Kidney (tissue), 13 donors: ENCODE measurements at regions not wholly inside any gene's neighbourhood (a gene's known extent, or its start where the extent isn't known, plus 50 kb on each side); places are given as distances from the start of the nearest gene placed in this dataset.

ENCODE experiments used
- DNase-seq, 5 donors: peaks; one replicate each; pipeline ENCODE4 v3.0.0-alpha.2; 2013 to 2020
- FAIRE-seq: peaks from 2 replicates; lab custom pipeline; 2012; peaks lifted over from hg19 to GRCh38; lab: Jason Lieb, UNC
- H3K27ac ChIP-seq, 2 donors: one replicate each; pipeline ENCODE4 v1.7.0; 2013; ENCODE audit warnings: low read depth in 2 of 2, low read length in 2 of 2, inconsistent platforms in 1 of 2
- H3K27me3 ChIP-seq: one replicate; pipeline ENCODE4 v1.7.1; 2013; ENCODE audit warnings: low read length, inconsistent platforms; ENCODE audit not compliant: control insufficient read depth, insufficient read depth
- H3K36me3 ChIP-seq, 3 donors: one replicate each; pipeline versions ENCODE4 v1.7.0 to v1.7.1; 2013; ENCODE audit warnings: low read length in 3 of 3, control low read depth in 1 of 3, inconsistent platforms in 1 of 3; ENCODE audit not compliant: insufficient read depth in 3 of 3, control insufficient read depth in 2 of 3
- H3K4me1 ChIP-seq, 3 donors: one replicate each; pipeline versions ENCODE4 v1.7.0 to v1.7.1; 2013; ENCODE audit warnings: low read length in 3 of 3, inconsistent platforms in 1 of 3, low read depth in 1 of 3; ENCODE audit not compliant: control insufficient read depth in 2 of 3, insufficient read depth in 2 of 3
- H3K4me3 ChIP-seq, 3 donors: one replicate each; pipeline versions ENCODE4 v1.7.0 to v1.8.1; 2013; ENCODE audit warnings: low read length in 3 of 3, control low read depth in 1 of 3, inconsistent platforms in 1 of 3
- H3K9ac ChIP-seq, 3 donors: one replicate each; pipeline versions ENCODE4 v1.7.0 to v1.7.1; 2013; ENCODE audit warnings: low read length in 3 of 3, control low read depth in 1 of 3, inconsistent platforms in 1 of 3
- H3K9me3 ChIP-seq, 3 donors: one replicate each; pipeline versions ENCODE4 v1.7.0 to v1.7.1; 2013; ENCODE audit warnings: low read length in 3 of 3, control low read depth in 1 of 3, inconsistent platforms in 1 of 3; ENCODE audit not compliant: control insufficient read depth in 2 of 3, insufficient read depth in 1 of 3
- intact Hi-C: fragments of 100-400 bp; cut with DNase I; formaldehyde crosslinking; loops from one replicate; pipeline ENCODE4 v1.11.1; 2022
- TF ChIP-seq, protein P1 (sequence below): IDR thresholded peaks from 3 replicates; pipeline ENCODE4 v1.5.1; 2012; ENCODE audit warnings: mild to moderate bottlenecking, moderate library complexity, borderline replicate concordance; ENCODE audit not compliant: insufficient read depth; ENCODE audit errors: extremely low read depth
- donor health status: control.
- donor health status: control.
- donor health status: control.
- donor health status: control.
- donor health status: control.
- donor health status: DM: yes; HTN: yes; CAD: no.
- donor health status: Normal renal cell carcinoma (clear cell type).

DNA sequence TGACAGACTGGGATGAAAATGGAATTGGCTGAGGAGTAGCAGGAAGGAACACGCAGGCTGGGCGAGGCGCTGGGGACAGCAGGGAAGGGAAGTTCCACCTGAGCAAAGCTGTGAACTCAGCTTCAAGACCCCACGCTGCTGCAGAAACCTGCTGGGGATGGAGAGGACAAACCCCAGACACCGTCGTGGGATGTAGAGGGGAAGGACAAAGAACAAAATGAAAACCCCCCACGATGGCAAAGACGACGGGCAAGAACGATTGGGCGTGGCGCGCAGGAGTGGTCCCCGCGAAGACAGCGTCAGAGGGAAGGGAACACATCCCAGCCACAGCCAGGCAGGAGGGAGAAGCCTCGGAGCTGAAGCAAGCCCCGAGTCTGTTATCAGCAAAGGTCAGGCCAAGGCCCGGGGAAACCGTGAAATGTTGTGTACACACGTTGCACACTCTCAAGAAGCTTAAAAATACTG lies 222.9 kb downstream of the NDUFA10 start:
- no peak overlapping the region for H3K9ac ChIP-seq
- no peak overlapping the region for H3K4me3 ChIP-seq
- H3K36me3 ChIP-seq = no peaks in the 10 kb centered on the region
- TF ChIP-seq, protein P1, sequence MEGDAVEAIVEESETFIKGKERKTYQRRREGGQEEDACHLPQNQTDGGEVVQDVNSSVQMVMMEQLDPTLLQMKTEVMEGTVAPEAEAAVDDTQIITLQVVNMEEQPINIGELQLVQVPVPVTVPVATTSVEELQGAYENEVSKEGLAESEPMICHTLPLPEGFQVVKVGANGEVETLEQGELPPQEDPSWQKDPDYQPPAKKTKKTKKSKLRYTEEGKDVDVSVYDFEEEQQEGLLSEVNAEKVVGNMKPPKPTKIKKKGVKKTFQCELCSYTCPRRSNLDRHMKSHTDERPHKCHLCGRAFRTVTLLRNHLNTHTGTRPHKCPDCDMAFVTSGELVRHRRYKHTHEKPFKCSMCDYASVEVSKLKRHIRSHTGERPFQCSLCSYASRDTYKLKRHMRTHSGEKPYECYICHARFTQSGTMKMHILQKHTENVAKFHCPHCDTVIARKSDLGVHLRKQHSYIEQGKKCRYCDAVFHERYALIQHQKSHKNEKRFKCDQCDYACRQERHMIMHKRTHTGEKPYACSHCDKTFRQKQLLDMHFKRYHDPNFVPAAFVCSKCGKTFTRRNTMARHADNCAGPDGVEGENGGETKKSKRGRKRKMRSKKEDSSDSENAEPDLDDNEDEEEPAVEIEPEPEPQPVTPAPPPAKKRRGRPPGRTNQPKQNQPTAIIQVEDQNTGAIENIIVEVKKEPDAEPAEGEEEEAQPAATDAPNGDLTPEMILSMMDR = no peak
- DNase-seq (peak in 1 of 5 donors; percentile 7), FAIRE-seq (no peak)
- H3K27ac ChIP-seq = no peak overlapping the region
- intact Hi-C loops = no loop called here
- no peaks in the 10 kb centered on the region for H3K9me3 ChIP-seq
- no peaks in the 10 kb centered on the region for H3K27me3 ChIP-seq
- no peaks in the 10 kb centered on the region for H3K4me1 ChIP-seq

DNA sequence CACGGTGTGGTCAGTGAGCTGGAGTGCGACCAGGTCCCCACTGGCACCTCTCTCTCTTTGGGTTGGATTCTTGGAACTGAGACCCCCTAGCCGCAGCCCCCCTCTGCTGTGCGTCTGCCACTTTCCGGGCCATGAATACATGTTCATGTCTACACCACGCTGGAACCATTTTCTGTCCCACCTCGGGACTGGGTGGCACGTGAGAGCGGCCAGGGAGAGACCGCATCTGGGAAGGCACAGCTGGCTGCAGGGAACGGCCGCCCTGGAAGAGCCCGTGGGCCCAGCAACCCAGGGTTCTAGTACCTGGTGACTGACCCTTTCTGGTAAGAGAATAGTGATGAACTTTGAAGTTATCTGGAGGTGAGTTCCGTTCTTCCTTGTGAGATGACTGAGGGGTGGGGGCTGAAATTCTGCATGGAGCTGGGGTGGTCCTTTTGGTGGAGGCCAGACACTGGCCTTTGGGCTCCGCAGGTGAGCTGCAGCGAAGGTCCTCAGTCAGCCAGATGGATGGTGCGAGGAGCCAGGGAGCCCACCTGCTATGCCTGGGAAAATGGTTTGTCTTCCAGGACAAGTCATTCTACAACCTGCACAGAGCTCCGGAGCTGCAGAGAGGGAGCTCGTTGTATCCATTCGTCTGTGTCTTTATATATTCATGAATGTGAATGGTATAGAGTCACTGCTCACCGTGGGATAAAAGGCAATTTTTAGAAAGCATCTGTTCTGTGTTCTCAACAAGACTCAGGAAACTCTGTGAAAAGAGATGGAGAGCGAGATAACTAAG lies 223.5 kb downstream of the NDUFA10 start:
- no peak overlapping the region for H3K4me3 ChIP-seq
- DNase-seq = peak in 2 of 5 donors; percentile 9 to 40
- H3K9me3 ChIP-seq = no peaks in the 10 kb centered on the region
- no peaks in the 10 kb centered on the region for H3K36me3 ChIP-seq
- intact Hi-C loops = no loop called here
- no peaks in the 10 kb centered on the region for H3K27me3 ChIP-seq
- H3K4me1 ChIP-seq = no peaks in the 10 kb centered on the region
- no peak overlapping the region for H3K9ac ChIP-seq
- no peak for FAIRE-seq
- TF ChIP-seq, protein P1 = no peak
- no peak overlapping the region for H3K27ac ChIP-seq

DNA sequence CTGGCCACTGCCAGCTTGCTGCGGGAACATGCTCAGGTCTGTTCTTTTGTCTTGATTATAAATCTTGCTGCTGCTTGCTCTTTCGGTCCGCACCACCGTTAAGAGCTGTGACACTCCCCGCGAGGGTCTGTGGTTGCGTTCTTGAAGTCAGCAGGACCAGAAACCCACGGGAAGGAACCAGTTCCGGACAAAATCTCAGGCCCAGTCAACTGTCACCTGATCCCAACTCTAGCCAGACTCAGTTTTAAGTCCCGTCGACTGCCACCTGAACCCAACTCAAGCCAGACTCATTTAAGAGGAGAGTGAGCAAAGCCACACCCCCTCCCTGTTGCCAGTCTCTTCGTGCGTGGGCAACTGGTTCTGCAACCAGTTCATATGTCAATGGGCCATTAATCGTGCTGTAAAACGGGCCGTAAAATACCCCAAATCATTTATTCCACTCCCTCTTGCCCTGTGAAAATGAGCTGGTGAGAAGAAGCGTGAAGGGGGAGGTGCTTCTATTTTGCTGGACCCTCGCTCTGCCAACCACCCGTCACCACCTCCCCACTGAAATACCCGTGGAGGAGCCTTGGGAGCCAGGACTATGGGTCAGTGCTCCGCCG lies 224.3 kb downstream of the NDUFA10 start:
- TF ChIP-seq, protein P1 = no peak
- FAIRE-seq (no peak), DNase-seq (peak in 4 of 5 donors; percentile 43 to 64 (median 58))
- Histone ChIP-seq H3K27ac (no peak overlapping the region), H3K36me3 (no peaks in the 10 kb centered on the region), H3K9ac (no peak overlapping the region), H3K4me3 (no peak overlapping the region), H3K4me1 (no peaks in the 10 kb centered on the region), H3K9me3 (no peaks in the 10 kb centered on the region), H3K27me3 (no peaks in the 10 kb centered on the region)
- intact Hi-C loops = no loop called here
